GM21717 (cell line): ENCODE measurements at regions not wholly inside any gene's neighbourhood (a gene's known extent, or its start where the extent isn't known, plus 50 kb on each side); places are given as distances from the start of the nearest gene placed in this dataset.
"Not testable (repeated sequence)": the region's sequence is repeated elsewhere in the genome, so short reads cannot be mapped to it uniquely, and the experiment has no call there.

Source experiments
- ATAC-seq: cut with Tn5 transposase; IDR thresholded peaks from one replicate; pipeline ENCODE4 v1.9.1; 2021; ENCODE audit warnings: mild to moderate bottlenecking, moderate library complexity; ENCODE audit not compliant: unreplicated experiment

DNA sequence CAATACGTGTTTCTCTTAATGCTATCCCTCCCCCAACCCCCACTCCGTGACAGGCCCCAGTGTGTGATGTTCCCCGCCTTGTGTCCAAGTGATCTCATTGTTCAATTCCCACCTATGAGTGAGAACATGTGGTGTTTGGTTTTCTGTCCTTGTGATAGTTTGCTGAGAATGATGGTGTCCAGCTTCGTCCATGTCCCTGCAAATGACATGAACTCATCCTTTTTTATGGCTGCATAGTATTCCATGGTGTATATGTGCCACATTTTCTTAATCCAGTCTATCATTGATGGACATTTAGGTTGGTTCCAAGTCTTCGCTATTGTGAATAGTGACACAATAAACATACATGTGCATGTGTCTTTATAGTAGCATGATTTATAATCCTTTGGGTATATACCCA lies 52.5 kb downstream of the KIAA0408 start:
- ATAC-seq: not testable (repeated sequence)

DNA sequence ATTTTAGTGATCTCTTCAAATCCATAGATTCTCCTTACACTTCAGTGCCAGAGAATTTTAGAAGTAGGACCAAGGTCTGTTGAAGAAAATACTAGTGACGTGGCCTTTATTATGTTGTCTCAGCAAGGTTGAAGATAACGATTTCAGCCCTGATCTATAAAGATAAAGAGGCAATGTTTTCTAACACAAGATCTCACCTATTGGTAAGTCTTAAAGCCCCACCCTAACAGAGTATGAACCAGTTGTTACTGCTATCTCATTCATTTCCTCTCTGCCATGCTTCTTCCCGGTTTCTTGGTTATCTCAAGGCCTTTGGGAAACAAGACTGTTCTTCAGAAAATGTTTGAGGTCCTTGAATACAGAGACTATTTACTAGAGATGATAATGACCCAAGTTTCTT lies 53.1 kb downstream of the KIAA0408 start:
- no peak for ATAC-seq

GRCh38 chr6:127404594-127405178 lies 54.5 kb downstream of the KIAA0408 start:
- ATAC-seq: no peak

- peak; percentile 93 for ATAC-seq
These were observed 55.1 kb downstream of the KIAA0408 start for GRCh38 chr6:127404133-127404532.

- ATAC-seq: peak; percentile 91
These were observed 55.6 kb downstream of the KIAA0408 start for GRCh38 chr6:127403636-127404035.

- no peak for ATAC-seq
These were observed 56.1 kb downstream of the KIAA0408 start for GRCh38 chr6:127402890-127403617.

DNA sequence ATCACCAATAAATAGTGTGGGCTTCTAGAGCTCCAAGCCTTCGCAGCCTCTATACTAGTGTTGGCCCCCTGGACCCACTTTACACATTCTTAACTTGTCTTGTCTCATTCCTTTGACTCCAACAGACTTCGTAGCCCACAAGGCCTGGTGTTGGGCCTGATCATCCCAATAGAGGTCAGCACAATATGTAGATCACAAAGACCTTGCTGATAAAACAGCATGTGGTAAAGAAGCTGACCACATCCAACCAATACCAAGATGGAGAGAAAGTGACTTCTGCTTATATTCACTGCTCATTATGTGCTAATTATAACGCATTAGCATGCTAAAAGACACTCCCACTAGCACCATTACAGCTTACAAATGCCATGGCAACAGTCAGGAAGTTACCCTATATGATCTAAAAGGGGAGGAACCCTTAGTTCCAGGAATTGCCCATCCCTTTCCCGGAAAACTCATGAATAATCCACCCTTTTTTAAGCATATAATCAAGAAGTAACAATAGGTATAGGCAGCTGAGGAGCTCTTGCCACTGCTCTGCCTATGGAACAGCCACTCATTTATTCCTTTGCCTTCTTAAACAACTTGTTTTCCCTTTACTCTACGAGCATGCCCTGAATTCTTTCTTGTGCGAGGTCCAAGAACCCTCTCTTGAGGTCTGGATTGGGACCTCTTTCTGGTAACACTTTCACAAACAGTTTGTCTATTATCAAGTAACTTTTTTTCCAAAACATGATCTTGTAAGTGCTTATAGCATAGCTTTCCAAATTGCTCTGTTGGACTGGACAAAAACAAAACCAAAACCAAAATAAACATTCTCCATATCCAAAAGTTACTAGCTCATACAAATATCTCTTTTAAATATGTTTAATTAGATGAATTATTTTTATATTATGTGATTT lies 54.6 kb upstream of the ECHDC1 start:
- ATAC-seq: no peak

GRCh38 chr6:127397171-127397597 lies 53.8 kb upstream of the ECHDC1 start:
- ATAC-seq: not testable (repeated sequence)
